ENCODE measurements at regions not wholly inside any gene's neighbourhood (a gene's known extent, or its start where the extent isn't known, plus 50 kb on each side); places are given as distances from the start of the nearest gene placed in this dataset.

DNA sequence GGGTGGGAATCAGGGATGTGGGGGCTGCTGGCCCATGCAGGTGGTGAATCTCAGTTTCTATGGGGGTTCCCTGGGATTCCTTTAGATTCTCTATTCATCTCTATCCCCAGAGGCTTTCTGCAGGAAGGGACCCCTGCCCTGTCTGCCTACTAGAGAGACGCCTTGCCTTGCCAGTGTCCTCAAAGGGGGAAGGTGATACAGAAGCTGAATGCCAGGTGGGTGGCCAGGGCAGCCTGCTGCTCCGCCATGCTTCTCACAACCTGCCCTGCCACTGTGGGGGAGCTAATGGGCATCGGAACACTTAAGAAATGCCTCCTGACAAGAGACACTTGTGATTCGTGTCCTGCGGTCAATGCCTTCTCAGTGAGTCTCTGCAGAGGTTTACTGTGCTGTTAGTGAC is 368.4 kb downstream of the EN1 start:
- FAIRE-seq, result no peak
- no peak for DNase-seq (ENCODE audit: insufficient read length, low spot score)

DNA sequence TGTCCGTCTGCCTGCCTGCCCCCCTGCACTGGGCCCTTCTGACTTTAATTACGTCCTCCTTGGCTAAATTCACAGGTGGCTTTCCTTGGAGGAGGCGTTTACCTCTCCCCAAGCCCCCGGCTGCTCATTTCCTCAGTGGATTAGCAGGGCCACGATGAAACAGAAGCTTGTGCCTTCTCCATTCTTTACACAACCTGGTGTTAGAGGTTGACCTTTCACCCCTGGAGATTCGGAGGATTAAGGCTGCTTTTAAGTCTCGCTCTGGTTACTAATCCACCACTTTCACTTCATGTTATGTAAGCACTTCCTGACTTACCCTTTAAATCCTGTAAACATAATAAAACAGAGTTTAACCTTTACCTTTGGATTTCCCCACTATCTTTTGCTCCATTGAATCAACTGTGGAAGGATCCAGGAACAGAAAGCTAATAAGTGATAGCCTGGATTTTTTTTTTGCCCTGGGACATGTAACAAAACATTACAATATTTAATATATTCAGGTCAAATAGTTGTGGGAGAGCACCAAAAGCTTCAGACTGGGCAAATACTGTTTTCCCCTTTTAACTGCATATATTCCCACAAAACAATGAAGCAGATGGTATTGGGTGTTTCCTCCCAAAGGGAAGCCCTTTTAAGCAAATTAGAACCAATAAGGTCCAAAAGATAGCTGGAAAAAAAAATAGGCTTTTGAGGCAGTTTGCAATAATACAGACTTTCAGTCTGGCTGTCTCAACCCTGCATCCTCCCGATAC is 370.2 kb downstream of the EN1 start:
- FAIRE-seq, result no peak
- DNase-seq (ENCODE audit: insufficient read length, low spot score), result no peak

DNA sequence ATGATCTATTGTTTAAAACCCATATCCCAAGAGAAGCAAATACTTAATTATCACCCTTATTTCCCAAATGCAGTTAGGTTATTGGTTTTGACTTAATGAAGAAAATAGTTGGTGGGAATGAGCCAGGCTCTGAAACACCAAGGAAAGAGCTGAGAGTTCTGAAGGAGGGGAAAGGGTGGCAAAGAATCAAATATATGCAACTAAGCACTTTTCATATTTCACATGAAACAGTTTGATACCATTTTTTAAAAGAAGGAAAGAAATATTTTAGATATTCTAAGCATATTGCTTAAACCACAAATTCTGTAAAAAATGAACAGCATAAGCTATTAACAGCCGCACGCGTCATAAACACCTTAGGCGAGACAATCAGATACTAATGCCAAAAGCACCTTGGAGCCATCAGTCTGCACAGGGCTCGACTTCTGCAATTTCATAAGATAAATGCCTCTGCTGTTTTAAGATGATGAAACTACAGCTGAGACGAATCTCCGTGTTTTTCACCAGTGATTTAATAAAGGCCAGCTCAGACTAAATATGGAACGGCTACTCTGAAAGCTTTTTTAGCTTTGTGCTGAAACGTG is 371.7 kb downstream of the EN1 start:
- FAIRE-seq (no peak), DNase-seq (ENCODE audit: insufficient read length, low spot score) (no peak)

DNA sequence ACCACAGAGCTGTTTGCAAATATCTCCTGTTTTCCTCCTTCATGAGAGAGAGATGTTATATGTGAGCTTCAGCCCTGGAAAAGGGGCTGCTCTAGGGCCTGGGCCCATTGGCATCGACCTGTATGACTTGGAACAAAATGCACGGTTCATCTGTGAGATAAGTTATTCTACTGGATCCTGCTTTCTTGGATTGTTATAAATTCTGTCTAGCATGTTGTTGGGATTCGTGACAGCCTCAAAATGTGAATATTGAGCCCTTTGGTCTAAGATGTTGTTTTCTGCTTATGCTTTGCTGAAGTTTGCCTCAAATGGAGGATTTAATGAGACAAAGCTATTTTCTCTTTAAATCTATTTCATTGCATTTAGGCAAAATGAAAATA is 372.9 kb downstream of the EN1 start:
- DNase-seq (ENCODE audit: insufficient read length, low spot score), result no peak
- FAIRE-seq, result no peak

DNA sequence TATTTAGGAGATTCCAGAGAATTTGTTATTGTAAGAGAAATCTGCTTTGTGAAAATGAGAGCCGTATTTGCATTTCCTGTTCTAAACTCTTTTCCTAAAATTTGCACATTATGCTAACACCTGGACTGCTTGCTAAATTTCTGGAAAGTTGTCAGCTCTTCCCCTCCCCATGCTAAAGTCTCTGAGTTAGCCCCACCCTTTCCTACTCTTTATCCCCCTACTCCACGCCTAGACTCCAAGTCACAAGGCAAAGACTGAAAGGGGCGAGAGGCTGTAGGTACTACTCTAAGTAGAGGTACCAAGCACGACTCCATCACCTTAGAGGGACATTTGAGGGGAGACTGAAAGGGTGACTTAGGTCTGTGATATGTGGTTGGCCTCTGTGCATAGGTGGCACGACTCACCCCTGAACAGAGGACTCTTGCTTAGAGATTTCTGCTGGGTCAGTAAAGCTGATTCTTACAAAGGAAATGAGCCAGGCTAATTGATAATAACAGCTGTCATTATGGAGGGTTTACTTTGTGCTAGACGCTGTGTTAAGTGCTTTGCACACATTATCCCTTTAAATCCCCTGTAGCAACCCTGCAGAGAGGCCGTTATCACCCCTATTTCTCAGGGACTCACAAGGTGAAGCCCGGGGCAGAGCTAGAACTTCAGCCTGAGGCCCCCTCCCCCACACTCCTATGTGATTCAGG is 373.5 kb downstream of the EN1 start:
- FAIRE-seq, result no peak
- no peak for DNase-seq (ENCODE audit: insufficient read length, low spot score)

DNA sequence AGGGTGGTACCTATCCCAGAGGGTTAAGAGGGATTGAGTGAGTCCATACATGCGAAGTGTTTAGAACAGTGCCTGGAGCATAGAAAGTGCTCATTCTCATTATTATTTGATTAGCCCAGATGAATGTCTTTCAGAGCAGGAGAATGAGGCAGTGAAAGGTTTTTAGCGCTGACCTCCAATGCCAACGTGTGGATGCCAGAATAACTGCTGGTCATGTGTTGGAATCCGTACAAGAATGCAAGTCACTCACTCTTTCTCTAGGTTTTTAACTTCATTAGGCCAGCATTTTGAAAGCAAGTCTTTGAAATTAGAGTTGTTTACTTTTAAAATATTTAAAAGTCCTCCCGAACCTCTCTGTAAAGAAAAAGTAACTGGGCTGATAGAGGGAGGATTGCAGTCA is 374.2 kb downstream of the EN1 start:
- DNase-seq (ENCODE audit: insufficient read length, low spot score), result no peak
- no peak for FAIRE-seq

DNA sequence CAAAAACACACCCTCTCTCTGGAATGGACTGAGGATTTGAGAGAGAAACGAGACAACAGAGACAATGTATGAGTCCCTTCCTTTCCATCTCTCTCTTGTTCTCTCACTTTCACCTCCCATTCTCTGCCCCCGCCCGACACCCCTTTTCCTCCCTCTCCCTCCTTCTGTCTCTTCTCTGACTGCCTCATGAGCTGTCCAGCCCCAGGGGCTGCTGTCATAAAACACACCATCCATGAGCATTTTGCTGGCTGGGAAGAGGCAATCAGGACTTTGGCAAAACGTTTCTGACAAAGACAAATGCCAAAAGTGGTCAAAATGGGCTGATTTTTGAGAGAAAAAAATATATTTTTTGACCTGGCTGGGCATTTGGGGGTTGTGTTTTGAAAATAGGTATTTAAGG is 377.2 kb downstream of the EN1 start:
- DNase-seq (ENCODE audit: insufficient read length, low spot score), result no peak
- FAIRE-seq, result no peak

DNA sequence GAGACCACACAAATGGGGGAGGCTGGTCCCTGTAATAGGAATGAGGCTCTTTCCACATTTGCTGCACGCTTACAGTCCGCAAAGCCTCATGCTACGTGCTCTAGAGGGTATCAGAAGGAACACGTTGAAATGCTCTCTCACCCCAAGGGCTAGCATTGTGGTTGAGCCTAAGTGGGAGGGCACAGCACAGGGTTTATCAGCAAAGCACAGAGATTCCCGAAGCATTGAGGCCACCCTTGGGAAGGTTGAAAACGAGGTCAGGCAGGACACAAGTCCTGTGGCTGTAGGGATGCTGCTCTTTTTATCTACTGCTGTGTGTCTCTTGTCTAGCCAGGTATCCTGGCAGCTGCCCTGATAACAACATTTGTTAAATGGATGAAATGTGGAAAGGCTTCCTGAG is 378.3 kb downstream of the EN1 start:
- no peak for FAIRE-seq

DNA sequence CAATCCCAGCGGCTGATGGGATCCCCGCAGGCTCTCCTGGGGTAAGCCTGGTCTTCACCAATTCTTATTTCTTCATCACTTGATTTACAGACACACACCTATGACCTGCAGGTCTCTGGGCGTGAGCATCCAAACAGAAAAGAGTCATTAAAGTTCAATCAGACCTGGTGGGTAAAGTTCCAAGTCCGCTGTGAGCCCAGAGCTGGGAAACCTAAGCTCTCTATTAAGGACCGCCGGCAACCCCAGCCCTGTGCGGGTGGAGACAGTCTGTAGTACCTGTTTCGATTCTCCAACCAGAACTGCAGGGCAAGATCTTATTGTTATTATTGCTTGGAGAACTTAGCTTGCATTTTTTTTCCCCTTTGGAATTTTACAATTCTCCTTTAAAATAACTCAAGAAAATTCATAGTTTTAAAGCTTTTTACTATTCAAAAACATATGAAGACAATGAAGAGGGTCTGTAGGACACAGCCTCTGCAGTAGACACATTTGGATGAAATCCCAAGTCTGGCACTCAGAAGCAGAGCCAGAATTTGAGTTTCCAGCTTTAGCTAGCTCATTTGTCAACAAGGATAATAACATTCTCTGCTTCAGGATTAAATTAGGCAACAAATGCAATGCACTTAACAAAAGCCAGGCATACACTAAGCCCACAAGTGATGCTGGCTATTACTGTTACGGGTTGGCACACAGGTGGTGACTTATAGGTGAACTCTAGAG is 376.4 kb downstream of the INSIG2 start:
- FAIRE-seq (no peak), DNase-seq (ENCODE audit: insufficient read length, low spot score) (no peak)

More for the DNA sequence above, 378.3 kb downstream of the EN1 start:
- no peak for DNase-seq (ENCODE audit: insufficient read length, low spot score)

DNA sequence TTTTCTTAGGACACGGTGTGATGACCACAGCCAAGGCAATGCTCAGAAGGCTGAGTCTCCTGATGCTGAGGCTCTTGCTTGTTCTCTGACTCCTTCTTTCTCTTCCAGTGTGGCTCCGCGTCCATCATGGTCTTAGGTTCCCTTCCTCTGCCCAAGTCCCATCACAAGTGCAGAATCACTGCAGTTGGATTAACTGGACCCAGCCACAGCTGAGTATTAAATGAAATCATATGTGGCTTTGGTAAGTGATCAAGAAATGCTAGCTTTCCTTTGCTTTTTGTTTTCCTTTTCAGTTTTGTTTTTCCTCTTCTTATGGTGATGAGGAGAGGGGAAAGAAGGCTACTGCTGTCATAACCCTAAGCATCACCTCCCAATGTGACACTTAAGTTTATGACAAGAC is 375.8 kb downstream of the INSIG2 start:
- FAIRE-seq, result no peak
- no peak for DNase-seq (ENCODE audit: insufficient read length, low spot score)

DNA sequence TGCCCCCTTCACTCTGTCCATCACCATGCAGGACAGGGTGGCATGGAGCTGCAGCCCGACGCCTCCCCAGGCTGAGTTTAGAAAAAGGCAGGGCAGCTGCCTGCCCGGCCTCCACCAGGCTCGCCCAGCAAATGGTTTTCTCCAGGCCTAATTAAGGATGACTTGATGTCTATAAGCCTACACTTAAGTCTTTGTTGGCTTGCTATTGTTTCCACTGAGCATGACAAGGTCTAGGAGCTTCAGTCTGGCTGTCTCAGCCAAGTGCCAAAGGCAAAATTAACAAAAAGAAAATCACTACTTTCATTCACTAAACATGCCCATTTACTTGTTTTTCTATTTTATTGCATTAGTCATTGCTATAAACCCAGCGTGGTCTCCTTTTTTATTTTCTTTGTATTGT is 372.2 kb downstream of the INSIG2 start:
- DNase-seq (ENCODE audit: insufficient read length, low spot score), result no peak
- no peak for FAIRE-seq

DNA sequence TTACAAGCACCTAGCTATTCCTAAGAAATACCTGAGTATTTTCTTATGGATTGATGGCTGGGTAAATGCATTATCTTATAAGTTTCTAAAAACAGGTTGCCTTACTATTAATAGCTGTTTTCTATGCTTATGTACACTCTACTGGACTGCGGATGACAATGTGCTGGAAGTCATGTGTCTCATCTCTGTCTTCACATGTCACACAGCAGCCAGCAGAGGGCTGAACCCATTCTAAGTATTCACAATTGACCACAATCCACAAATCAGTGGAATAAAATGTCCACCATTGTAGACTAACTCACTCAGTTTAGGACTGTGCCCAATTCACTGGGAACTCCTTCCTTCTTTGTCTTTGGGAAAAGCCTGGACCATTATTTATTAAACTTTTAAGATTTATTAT is 371.2 kb downstream of the INSIG2 start:
- DNase-seq (ENCODE audit: insufficient read length, low spot score), result no peak
- FAIRE-seq, result no peak

DNA sequence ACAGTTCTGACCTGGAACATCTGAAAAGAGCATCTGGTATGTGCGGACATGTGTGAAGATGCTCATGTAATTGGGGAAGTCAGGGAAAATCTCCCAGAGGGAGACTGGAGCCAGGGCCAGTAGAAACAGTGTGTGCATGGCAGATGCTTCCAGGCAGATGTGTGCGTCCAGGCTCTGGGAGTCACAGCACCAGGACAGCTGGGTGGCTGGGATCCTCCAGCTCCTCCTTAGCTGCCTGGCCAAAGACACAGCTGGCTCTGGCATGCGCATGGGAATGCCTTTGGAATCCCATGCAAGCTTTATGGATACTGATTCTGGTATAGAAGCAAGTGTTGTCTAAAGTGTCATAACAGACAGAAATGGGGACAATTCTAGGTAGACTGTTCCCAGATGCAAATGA is 369.7 kb downstream of the INSIG2 start:
- no peak for FAIRE-seq
- no peak for DNase-seq (ENCODE audit: insufficient read length, low spot score)

DNA sequence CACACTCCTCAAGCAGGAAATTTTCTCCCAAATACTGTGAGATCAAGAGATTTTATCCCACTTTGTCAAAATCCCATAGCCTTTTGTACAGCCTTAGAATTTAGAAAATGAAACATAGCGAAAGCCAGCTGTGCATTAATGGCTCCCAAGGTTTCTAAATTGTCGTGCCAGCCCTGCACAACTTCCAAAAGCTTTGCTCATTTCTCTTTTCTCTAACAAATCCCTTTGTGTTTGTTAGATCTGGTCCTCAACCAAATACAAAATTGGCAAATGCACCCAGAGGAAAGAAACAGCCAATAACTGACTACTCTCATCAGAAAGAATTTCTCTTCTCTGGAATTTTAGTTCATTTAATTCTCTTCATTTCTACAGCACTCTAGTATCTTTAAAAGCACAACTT is 361.1 kb downstream of the INSIG2 start:
- DNase-seq (ENCODE audit: insufficient read length, low spot score) (no peak), FAIRE-seq (no peak)

DNA sequence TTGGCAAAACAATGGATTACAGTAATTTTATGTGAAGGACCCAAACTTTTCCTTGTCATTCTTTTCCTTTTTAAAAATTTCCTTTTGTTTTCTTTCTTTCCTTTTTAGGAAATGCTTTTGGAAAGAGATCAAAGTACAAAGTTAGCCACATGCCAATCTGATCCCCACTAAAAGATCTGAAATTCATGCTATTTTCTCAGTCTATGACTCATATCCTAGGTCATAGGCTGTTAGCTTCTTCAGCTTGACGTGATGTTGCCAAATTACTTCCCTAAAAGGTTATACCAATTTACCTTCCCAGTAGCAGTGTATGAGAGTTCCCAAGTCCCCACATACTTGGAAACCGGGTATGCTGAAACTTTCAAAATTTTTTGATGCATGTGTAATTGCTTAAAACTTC is 355.3 kb downstream of the INSIG2 start:
- no peak for FAIRE-seq
- DNase-seq (ENCODE audit: insufficient read length, low spot score), result no peak

DNA sequence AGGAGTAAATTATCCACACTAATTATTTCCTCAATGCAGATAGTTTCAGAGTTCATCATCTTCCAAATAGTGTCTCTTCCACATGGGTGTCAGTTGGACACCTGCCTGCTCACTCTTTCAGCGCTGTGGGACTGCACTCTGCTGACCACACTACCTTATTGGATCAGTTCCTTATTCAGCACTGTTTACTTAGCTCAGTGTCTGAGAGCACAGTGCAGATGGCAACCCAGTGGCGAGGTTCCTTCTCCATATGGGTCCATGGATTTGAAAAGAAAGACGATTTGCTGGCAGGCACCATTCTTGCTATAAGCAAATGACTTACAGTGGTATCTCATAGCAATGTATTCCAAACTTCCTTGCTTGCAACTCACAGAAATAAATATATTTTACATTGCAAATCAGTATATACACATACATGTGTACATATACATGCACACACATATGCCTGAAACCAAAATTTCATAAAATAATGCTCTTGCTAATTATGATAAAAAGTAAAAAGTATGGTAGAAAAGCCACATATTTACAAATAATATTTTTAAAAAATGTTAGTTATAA is 354.8 kb downstream of the INSIG2 start:
- no peak for FAIRE-seq
- DNase-seq (ENCODE audit: insufficient read length, low spot score), result no peak

DNA sequence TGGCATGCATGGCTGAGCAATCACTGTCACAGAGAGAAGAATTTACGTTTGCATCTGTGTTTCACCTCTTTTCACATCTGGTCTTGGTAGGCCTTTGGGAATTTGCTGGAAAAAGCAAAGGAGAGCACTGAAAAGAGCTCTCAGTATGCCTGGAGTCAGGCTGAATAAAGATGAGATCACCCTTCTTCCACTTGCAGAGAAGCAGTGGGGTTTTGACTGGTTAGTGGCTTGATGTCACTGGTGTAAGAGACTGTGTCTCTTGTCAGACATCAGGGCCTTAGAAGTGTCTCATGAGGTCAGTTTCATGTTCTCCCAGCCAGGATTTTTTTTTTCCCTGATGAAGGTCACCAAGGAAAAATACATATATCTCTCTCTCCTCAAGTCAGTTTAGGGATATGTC is 353.8 kb downstream of the INSIG2 start:
- FAIRE-seq, result no peak
- no peak for DNase-seq (ENCODE audit: insufficient read length, low spot score)

DNA sequence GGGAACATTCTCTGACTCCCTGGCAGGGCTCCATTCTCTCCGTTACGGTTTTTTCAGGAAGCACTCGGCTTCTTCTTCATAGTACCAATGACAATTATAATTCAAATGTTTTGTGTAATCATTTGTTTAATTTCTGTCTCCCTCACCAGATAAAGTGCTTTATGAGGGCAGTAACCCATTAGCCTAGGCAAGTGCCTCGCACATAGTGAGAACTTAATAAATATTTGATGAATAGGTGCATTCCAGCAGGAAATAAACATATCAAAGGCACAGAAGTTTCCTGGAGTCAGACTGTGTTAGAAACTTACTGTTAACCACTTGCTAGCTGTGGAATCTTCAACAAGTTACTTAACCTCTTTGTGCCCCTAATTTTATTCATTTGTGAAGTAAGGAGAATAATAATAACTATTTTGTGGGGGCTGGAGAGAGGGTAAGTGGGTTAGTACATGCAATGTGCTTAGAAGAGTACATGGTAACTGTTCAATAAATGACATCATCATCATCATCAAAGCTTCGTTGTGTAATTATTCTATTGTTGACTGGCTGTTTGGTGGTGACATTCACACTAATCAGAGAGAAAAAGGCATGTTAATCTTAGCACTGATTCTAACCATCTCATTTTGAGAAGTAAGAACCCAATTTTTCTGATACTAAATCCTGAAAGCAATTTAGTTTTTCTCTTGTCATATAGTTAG is 352.3 kb downstream of the INSIG2 start:
- DNase-seq (ENCODE audit: insufficient read length, low spot score) (no peak), FAIRE-seq (no peak)

DNA sequence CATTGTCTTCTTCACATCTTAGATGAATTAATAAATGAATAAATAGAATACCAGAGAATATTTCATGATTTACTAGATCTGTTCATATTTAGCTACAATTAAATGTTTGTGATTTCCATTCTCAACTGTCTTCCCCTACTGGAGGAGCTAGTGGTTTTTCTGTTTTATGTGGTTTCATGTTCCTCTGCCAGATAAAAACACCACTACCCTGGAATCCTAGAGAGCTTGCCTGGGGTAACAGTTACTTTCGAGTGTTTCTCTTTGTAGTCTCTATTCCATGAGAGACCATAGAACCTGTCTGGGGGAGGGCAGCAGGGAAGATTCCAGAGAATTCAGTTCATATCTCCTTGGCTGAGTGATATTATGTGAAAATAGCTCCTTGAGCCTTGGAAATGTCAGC is 349.2 kb downstream of the INSIG2 start:
- DNase-seq (ENCODE audit: insufficient read length, low spot score) (no peak), FAIRE-seq (no peak)

DNA sequence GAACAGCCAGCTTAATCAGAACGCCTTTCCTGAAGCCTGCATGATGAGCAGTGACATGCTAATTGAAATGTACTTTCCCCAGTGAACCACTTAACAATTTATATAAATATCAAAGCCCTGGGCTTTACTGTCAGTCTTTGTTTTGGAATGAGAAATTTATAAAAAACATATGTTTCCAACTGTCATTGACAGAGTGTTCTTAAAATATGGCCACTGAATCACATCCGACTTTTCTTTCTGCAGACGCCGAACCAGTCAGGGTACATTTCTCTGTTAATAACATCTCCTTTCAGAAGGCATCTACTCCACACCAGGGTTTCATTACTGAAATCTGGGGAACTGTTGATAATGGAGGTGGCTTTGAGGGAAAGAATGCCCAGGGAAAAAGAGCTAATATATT is 343.7 kb downstream of the INSIG2 start:
- DNase-seq (ENCODE audit: insufficient read length, low spot score) (no peak), FAIRE-seq (no peak)

DNA sequence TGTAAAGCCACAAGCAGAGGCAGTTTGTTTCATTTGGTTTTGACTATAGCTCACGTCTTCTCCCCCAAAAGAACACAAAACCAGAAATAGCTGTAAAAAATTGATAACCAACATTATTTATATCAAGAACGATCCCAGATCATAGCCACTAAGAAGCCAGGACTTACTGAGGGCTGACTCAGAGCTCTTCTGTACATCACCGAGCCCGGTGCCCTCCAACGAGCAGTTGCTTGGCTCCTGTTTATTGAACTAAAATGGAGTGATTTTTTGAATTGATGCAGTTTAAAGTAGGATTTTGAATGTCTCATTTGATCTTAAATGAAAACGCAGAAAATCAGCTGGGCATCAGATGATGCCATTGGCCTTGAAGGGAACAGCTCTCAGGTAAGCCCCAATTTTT is 343.3 kb downstream of the INSIG2 start:
- no peak for DNase-seq (ENCODE audit: insufficient read length, low spot score)
- no peak for FAIRE-seq

Measured in HTR-8/SVneo (cell line).